ENCODE measurements at regions not wholly inside any gene's neighbourhood (a gene's known extent, or its start where the extent isn't known, plus 50 kb on each side); places are given as distances from the start of the nearest gene placed in this dataset.

DNA sequence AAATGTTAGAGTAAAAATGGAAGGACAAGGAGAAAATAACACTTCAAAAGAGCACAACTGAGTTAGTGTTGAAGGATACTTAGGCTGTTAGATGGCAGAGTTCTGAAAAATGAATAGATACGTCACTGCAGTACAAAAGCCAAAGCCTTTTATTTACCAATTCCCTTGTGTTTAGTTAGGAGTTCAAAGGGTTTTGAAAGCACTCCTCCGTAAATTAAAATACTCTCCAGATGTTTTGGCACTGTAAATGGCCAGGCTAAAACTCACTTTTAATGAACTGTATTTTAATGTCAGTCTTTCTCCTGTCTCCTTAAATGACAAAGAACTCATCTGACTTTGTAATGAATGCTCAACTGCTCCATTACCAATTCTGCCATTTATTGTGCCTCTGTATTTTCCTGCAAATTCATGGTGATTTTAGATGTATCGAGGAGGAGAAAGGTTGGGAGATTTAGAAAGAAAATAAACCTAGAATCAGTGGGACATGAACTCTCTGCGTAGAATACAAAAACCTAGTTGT lies 1727.2 kb downstream of the MAT2B start (continued):
- TF ChIP-seq, protein P1, sequence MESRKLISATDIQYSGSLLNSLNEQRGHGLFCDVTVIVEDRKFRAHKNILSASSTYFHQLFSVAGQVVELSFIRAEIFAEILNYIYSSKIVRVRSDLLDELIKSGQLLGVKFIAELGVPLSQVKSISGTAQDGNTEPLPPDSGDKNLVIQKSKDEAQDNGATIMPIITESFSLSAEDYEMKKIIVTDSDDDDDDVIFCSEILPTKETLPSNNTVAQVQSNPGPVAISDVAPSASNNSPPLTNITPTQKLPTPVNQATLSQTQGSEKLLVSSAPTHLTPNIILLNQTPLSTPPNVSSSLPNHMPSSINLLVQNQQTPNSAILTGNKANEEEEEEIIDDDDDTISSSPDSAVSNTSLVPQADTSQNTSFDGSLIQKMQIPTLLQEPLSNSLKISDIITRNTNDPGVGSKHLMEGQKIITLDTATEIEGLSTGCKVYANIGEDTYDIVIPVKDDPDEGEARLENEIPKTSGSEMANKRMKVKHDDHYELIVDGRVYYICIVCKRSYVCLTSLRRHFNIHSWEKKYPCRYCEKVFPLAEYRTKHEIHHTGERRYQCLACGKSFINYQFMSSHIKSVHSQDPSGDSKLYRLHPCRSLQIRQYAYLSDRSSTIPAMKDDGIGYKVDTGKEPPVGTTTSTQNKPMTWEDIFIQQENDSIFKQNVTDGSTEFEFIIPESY (IDR thresholded peaks at IDR 0.05): no peak
- TF ChIP-seq GABPA (IDR thresholded peaks at IDR 0.05 in 1 of 2, conservative IDR thresholded peaks at IDR 0.05 in 1 of 2): no peak
- TF ChIP-seq, protein P2, sequence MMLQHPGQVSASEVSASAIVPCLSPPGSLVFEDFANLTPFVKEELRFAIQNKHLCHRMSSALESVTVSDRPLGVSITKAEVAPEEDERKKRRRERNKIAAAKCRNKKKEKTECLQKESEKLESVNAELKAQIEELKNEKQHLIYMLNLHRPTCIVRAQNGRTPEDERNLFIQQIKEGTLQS (IDR thresholded peaks at IDR 0.05): no peak
- TF ChIP-seq, protein P3, sequence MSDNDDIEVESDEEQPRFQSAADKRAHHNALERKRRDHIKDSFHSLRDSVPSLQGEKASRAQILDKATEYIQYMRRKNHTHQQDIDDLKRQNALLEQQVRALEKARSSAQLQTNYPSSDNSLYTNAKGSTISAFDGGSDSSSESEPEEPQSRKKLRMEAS (IDR thresholded peaks at IDR 0.05): no peak
- no peak for TF ChIP-seq FOXA1 (IDR thresholded peaks at IDR 0.05)
- TF ChIP-seq HNF4A (conservative IDR thresholded peaks at IDR 0.05): no peak

DNA sequence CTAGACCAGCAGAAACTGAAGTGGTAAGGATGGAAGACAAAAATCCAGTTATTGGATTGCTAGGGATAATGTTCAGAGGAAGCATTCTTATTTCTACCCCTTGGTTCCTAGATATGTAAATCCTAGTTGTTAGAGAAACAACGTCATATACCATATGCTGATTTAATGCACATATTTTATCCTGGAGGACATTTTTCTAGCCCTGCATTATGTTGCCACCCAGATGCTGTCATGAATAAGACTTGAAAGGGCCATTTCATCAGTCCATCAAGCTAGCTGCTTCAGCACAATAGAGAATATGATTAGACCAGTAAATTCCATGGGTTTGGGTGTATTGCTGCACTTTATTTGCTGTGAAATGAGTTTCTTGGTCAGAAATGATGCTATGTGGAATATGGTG lies 1736.4 kb downstream of the MAT2B start:
- H3K27ac ChIP-seq (ENCODE audit: low read depth in 1 of 2, low read length in 2 of 2): no peak overlapping the region
- no peak for DNase-seq (ENCODE audit: low spot score)
- peaks cover 0 to 6% (median 0%) of the 10 kb centered on the region in 4 donors for H3K27me3 ChIP-seq (ENCODE audit: control insufficient read depth in 4 of 4, insufficient read depth in 4 of 4, low read length in 3 of 4)
- TF ChIP-seq, protein P3 (IDR thresholded peaks at IDR 0.05): no peak
- TF ChIP-seq FOXA1 (IDR thresholded peaks at IDR 0.05) (no peak), HNF4G (IDR thresholded peaks at IDR 0.05) (no peak), EGR1 (IDR thresholded peaks at IDR 0.05; ENCODE audit: low read depth in 2 of 2) (no peak), GABPA (IDR thresholded peaks at IDR 0.05 in 1 of 2, conservative IDR thresholded peaks at IDR 0.05 in 1 of 2) (no peak), NR2F2 (IDR thresholded peaks at IDR 0.05) (no peak), RAD21 (IDR thresholded peaks at IDR 0.05) (no peak), FOXA2 (IDR thresholded peaks at IDR 0.05) (no peak), YY1 (IDR thresholded peaks at IDR 0.05) (no peak), RXRA (IDR thresholded peaks at IDR 0.05) (no peak), SP1 (IDR thresholded peaks at IDR 0.05) (no peak), HNF4A (conservative IDR thresholded peaks at IDR 0.05) (no peak), TAF1 (conservative IDR thresholded peaks at IDR 0.05) (no peak), JUND (IDR thresholded peaks at IDR 0.05) (no peak)
- TF ChIP-seq, protein P4, sequence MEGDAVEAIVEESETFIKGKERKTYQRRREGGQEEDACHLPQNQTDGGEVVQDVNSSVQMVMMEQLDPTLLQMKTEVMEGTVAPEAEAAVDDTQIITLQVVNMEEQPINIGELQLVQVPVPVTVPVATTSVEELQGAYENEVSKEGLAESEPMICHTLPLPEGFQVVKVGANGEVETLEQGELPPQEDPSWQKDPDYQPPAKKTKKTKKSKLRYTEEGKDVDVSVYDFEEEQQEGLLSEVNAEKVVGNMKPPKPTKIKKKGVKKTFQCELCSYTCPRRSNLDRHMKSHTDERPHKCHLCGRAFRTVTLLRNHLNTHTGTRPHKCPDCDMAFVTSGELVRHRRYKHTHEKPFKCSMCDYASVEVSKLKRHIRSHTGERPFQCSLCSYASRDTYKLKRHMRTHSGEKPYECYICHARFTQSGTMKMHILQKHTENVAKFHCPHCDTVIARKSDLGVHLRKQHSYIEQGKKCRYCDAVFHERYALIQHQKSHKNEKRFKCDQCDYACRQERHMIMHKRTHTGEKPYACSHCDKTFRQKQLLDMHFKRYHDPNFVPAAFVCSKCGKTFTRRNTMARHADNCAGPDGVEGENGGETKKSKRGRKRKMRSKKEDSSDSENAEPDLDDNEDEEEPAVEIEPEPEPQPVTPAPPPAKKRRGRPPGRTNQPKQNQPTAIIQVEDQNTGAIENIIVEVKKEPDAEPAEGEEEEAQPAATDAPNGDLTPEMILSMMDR (IDR thresholded peaks at IDR 0.05; ENCODE audit: low read depth, low read length, missing input control): no peak
- TF ChIP-seq, protein P5, sequence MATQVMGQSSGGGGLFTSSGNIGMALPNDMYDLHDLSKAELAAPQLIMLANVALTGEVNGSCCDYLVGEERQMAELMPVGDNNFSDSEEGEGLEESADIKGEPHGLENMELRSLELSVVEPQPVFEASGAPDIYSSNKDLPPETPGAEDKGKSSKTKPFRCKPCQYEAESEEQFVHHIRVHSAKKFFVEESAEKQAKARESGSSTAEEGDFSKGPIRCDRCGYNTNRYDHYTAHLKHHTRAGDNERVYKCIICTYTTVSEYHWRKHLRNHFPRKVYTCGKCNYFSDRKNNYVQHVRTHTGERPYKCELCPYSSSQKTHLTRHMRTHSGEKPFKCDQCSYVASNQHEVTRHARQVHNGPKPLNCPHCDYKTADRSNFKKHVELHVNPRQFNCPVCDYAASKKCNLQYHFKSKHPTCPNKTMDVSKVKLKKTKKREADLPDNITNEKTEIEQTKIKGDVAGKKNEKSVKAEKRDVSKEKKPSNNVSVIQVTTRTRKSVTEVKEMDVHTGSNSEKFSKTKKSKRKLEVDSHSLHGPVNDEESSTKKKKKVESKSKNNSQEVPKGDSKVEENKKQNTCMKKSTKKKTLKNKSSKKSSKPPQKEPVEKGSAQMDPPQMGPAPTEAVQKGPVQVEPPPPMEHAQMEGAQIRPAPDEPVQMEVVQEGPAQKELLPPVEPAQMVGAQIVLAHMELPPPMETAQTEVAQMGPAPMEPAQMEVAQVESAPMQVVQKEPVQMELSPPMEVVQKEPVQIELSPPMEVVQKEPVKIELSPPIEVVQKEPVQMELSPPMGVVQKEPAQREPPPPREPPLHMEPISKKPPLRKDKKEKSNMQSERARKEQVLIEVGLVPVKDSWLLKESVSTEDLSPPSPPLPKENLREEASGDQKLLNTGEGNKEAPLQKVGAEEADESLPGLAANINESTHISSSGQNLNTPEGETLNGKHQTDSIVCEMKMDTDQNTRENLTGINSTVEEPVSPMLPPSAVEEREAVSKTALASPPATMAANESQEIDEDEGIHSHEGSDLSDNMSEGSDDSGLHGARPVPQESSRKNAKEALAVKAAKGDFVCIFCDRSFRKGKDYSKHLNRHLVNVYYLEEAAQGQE (IDR thresholded peaks at IDR 0.05): no peak
- TF ChIP-seq, protein P2 (IDR thresholded peaks at IDR 0.05): no peak
- TF ChIP-seq, protein P1 (IDR thresholded peaks at IDR 0.05): no peak
- H3K9ac ChIP-seq (ENCODE audit: low read depth in 1 of 2, low read length in 2 of 2): no peak overlapping the region
- no peaks in the 10 kb centered on the region for H3K4me1 ChIP-seq (ENCODE audit: control insufficient read depth in 4 of 4, insufficient read depth in 4 of 4, low read length in 3 of 4)
- H3K9me3 ChIP-seq (ENCODE audit: control insufficient read depth in 4 of 4, low read length in 3 of 4): no peaks in the 10 kb centered on the region
- no peaks in the 10 kb centered on the region for H3K36me3 ChIP-seq (ENCODE audit: control insufficient read depth in 4 of 4, insufficient read depth in 3 of 4, low read depth in 1 of 4, low read length in 3 of 4)
- 75% methylated on average over 1 of the region's 1 CpG for WGBS
- H3K4me3 ChIP-seq (ENCODE audit: low read depth in 1 of 3, low read length in 3 of 3): no peak overlapping the region

All from liver (tissue), 8 donors.